ENCODE measurements at regions not wholly inside any gene's neighbourhood (a gene's known extent, or its start where the extent isn't known, plus 50 kb on each side); places are given as distances from the start of the nearest gene placed in this dataset.
"Not testable (repeated sequence)": the region's sequence is repeated elsewhere in the genome, so short reads cannot be mapped to it uniquely, and the experiment has no call there.

DNA sequence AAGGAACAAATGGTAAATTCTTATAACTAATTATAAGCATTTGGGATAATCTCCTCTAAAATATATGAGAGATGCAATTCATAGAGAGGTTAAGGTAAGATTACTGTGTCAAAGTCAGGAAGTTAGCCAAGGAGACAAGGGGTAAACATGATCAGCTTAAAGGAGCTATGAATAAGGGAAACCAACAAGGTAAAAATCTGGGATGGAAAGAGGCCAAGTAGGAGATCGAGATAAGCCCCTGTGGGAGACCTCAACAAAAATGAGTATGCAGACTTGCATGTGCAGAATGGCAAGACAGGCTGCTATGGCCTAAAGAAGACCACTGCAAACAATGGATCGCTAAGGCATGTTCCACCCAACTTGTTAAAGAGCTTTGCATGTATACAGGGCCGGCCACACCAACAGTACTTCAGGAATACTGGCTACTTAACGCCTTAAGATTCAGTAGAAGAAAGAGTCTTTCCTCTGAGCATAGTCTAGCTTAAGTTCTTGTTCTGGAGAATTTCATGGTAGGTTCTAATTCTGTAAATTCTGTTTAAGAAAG lies 738.6 kb downstream of the GALC start:
- Mint-ChIP-seq H3K27ac (ENCODE audit: unreplicated experiment) (no peak overlapping the region), H3K4me3 (ENCODE audit: unreplicated experiment) (no peak overlapping the region)
- TF ChIP-seq CTCF (IDR thresholded peaks at IDR 0.05; ENCODE audit: insufficient read depth, low read depth, low read length) (no peak), EZH2 (IDR thresholded peaks at IDR 0.05; ENCODE audit: insufficient read depth, low read length) (no peak)

GRCh38 chr14:87253791-87254190 lies 739.2 kb downstream of the GALC start:
- H3K9me3 ChIP-seq (ENCODE audit: insufficient read depth, low read depth, low read length); FAIRE-seq; H4K20me1 ChIP-seq (ENCODE audit: insufficient read depth, low read length); H3K4me3 Mint-ChIP-seq (ENCODE audit: unreplicated experiment); H3K9ac ChIP-seq (ENCODE audit: low read length); H3K4me1 Mint-ChIP-seq (ENCODE audit: low read depth, unreplicated experiment); H3K27me3 ChIP-seq (ENCODE audit: insufficient read depth, low read length); H3K36me3 Mint-ChIP-seq (ENCODE audit: low read depth, unreplicated experiment); H3K4me2 ChIP-seq (ENCODE audit: low read length); H3K79me2 ChIP-seq (ENCODE audit: insufficient read depth, low read length); H3K27ac ChIP-seq (ENCODE audit: low read depth, low read length); H3K9me3 Mint-ChIP-seq (ENCODE audit: unreplicated experiment); H3K4me3 ChIP-seq (ENCODE audit: insufficient read depth, low read depth, low read length); H3K36me3 ChIP-seq (ENCODE audit: insufficient read depth, low read length); H3K4me1 ChIP-seq (ENCODE audit: insufficient read depth, low read length); H3K27ac Mint-ChIP-seq (ENCODE audit: unreplicated experiment); H2AFZ ChIP-seq (ENCODE audit: low read depth, low read length); H3K27me3 Mint-ChIP-seq (ENCODE audit: low read depth, unreplicated experiment); DNase-seq (ENCODE audit: low read depth): not testable (repeated sequence)

More for the DNA sequence above, 738.6 kb downstream of the GALC start:
- Histone ChIP-seq H3K9ac (ENCODE audit: low read length) (no peak overlapping the region), H3K27ac (ENCODE audit: low read depth, low read length) (no peak overlapping the region), H3K27me3 (ENCODE audit: insufficient read depth, low read length) (no peaks in the 10 kb centered on the region), H2AFZ (ENCODE audit: low read depth, low read length) (no peak overlapping the region), H4K20me1 (ENCODE audit: insufficient read depth, low read length) (no peaks in the 10 kb centered on the region), H3K4me3 (ENCODE audit: insufficient read depth, low read depth, low read length) (no peak overlapping the region), H3K9me3 (ENCODE audit: insufficient read depth, low read depth, low read length) (no peaks in the 10 kb centered on the region), H3K4me2 (ENCODE audit: low read length) (no peak overlapping the region), H3K79me2 (ENCODE audit: insufficient read depth, low read length) (no peaks in the 10 kb centered on the region), H3K36me3 (ENCODE audit: insufficient read depth, low read length) (no peaks in the 10 kb centered on the region), H3K4me1 (ENCODE audit: insufficient read depth, low read length) (no peaks in the 10 kb centered on the region)
- H3K36me3 Mint-ChIP-seq (ENCODE audit: low read depth, unreplicated experiment): no peaks in the 10 kb centered on the region
- H3K27me3 Mint-ChIP-seq (ENCODE audit: low read depth, unreplicated experiment): no peaks in the 10 kb centered on the region
- peaks cover 3% of the 10 kb centered on the region for H3K9me3 Mint-ChIP-seq (ENCODE audit: unreplicated experiment)
- FAIRE-seq (no peak), DNase-seq (ENCODE audit: low read depth) (no peak)
- H3K4me1 Mint-ChIP-seq (ENCODE audit: low read depth, unreplicated experiment): no peaks in the 10 kb centered on the region

DNA sequence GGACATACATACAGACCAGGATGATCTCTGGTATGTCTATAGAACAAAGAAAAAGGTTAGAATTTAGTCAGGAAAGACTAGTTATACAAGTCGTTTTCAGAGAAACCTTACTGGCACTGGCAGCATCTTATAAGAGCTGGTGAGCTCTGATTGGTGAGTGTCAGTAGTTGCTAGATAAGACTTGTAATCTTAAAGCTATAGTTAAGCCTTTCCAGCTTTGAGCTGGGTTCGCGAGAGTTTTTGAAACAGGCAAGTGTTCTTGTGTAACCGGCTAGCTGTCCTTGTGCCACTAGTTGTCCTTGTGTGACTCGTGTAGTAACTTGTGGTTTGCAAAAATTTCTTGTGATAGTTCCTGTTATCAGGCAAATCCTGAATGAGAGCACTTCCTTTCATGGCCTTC lies 740.9 kb downstream of the GALC start:
- no peak overlapping the region for H3K4me3 Mint-ChIP-seq (ENCODE audit: unreplicated experiment)
- H3K36me3 Mint-ChIP-seq (ENCODE audit: low read depth, unreplicated experiment): no peaks in the 10 kb centered on the region
- Histone ChIP-seq H3K27me3 (ENCODE audit: insufficient read depth, low read length) (no peaks in the 10 kb centered on the region), H2AFZ (ENCODE audit: low read depth, low read length) (no peak overlapping the region), H4K20me1 (ENCODE audit: insufficient read depth, low read length) (no peaks in the 10 kb centered on the region), H3K79me2 (ENCODE audit: insufficient read depth, low read length) (no peaks in the 10 kb centered on the region), H3K9ac (ENCODE audit: low read length) (no peak overlapping the region), H3K4me1 (ENCODE audit: insufficient read depth, low read length) (no peaks in the 10 kb centered on the region), H3K9me3 (ENCODE audit: insufficient read depth, low read depth, low read length) (no peaks in the 10 kb centered on the region), H3K36me3 (ENCODE audit: insufficient read depth, low read length) (no peaks in the 10 kb centered on the region), H3K4me3 (ENCODE audit: insufficient read depth, low read depth, low read length) (no peak overlapping the region), H3K27ac (ENCODE audit: low read depth, low read length) (no peak overlapping the region), H3K4me2 (ENCODE audit: low read length) (no peak overlapping the region)
- TF ChIP-seq EZH2 (IDR thresholded peaks at IDR 0.05; ENCODE audit: insufficient read depth, low read length): no peak
- no peak for TF ChIP-seq CTCF (IDR thresholded peaks at IDR 0.05; ENCODE audit: insufficient read depth, low read depth, low read length)
- no peaks in the 10 kb centered on the region for H3K27me3 Mint-ChIP-seq (ENCODE audit: low read depth, unreplicated experiment)
- H3K27ac Mint-ChIP-seq (ENCODE audit: unreplicated experiment): no peak overlapping the region
- no peaks in the 10 kb centered on the region for H3K4me1 Mint-ChIP-seq (ENCODE audit: low read depth, unreplicated experiment)
- DNase-seq (ENCODE audit: low read depth) (no peak), FAIRE-seq (no peak)
- H3K9me3 Mint-ChIP-seq (ENCODE audit: unreplicated experiment): no peaks in the 10 kb centered on the region
